Osteoblast (primary cell): ENCODE measurements at regions not wholly inside any gene's neighbourhood (a gene's known extent, or its start where the extent isn't known, plus 50 kb on each side); places are given as distances from the start of the nearest gene placed in this dataset.

Experiments used
- DNase-seq: peaks from one replicate; pipeline ENCODE4 v3.0.0; 2011; ENCODE audit warnings: low spot score, mixed read lengths; ENCODE audit not compliant: insufficient read length; ENCODE audit errors: missing footprints
- H2AFZ ChIP-seq: 2 replicates; pipeline ENCODE4 v1.6.0; 2011; ENCODE audit warnings: mild to moderate bottlenecking, low read length
- H3K27ac ChIP-seq: 2 replicates; pipeline ENCODE4 v1.5.1; 2011; ENCODE audit warnings: mild to moderate bottlenecking, low read depth, low read length, moderate library complexity
- H3K27me3 ChIP-seq: 2 replicates; pipeline ENCODE4 v1.6.0; 2012; ENCODE audit warnings: mild to moderate bottlenecking, control low read depth, inconsistent platforms, low read length, moderate library complexity; ENCODE audit not compliant: insufficient read depth
- H3K36me3 ChIP-seq: 2 replicates; pipeline ENCODE4 v1.5.1; 2011; ENCODE audit warnings: mild to moderate bottlenecking, low read length, control low read depth, moderate library complexity; ENCODE audit not compliant: insufficient read depth
- H3K4me1 ChIP-seq: 2 replicates; pipeline ENCODE4 v1.5.1; 2011; ENCODE audit warnings: mild to moderate bottlenecking, low read length, control low read depth, moderate library complexity; ENCODE audit not compliant: insufficient read depth
- H3K4me2 ChIP-seq: 2 replicates; pipeline ENCODE4 v1.6.0; 2011; ENCODE audit warnings: mild to moderate bottlenecking, low read length; ENCODE audit not compliant: insufficient read depth
- H3K4me3 ChIP-seq: fragments of 200-600 bp; sonication (generic); 3 replicates; pipeline ENCODE4 v1.5.1; 2012; ENCODE audit warnings: mild to moderate bottlenecking, low read length, inconsistent platforms; ENCODE audit not compliant: insufficient read depth
- H3K79me2 ChIP-seq: 2 replicates; pipeline ENCODE4 v1.6.0; 2012; ENCODE audit warnings: mild to moderate bottlenecking, low read length, control low read depth, inconsistent platforms; ENCODE audit not compliant: insufficient read depth
- H3K9me3 ChIP-seq: 2 replicates; pipeline ENCODE4 v1.5.1; 2011; ENCODE audit warnings: low read depth, low read length, control low read depth
- H4K20me1 ChIP-seq: 2 replicates; pipeline ENCODE4 v1.6.0; 2012; ENCODE audit warnings: mild to moderate bottlenecking, low read length, control low read depth; ENCODE audit not compliant: insufficient read depth
- CTCF ChIP-seq: IDR thresholded peaks from 2 replicates; pipeline ENCODE4 v1.5.1; 2011; ENCODE audit warnings: mild to moderate bottlenecking, low read depth, low read length, moderate library complexity; ENCODE audit errors: extremely low read depth

GRCh38 chr3:76349715-76350480 is 564.5 kb upstream of the ZNF717 start:
- Histone ChIP-seq H4K20me1 (no peaks in the 10 kb centered on the region), H3K79me2 (no peaks in the 10 kb centered on the region), H3K9me3 (no peaks in the 10 kb centered on the region), H3K27ac (no peak overlapping the region), H2AFZ (no peak overlapping the region), H3K4me3 (no peak overlapping the region), H3K27me3 (no peaks in the 10 kb centered on the region), H3K4me2 (no peak overlapping the region), H3K4me1 (no peaks in the 10 kb centered on the region), H3K36me3 (no peaks in the 10 kb centered on the region)
- no peak for TF ChIP-seq CTCF
- no peak for DNase-seq

- no peak for TF ChIP-seq CTCF
- Histone ChIP-seq H3K4me1 (no peaks in the 10 kb centered on the region), H3K27ac (no peak overlapping the region), H3K4me2 (no peak overlapping the region), H4K20me1 (no peaks in the 10 kb centered on the region), H3K27me3 (no peaks in the 10 kb centered on the region), H3K9me3 (no peaks in the 10 kb centered on the region), H3K79me2 (no peaks in the 10 kb centered on the region), H2AFZ (no peak overlapping the region), H3K4me3 (no peak overlapping the region), H3K36me3 (no peaks in the 10 kb centered on the region)
- DNase-seq = no peak
Observed at GRCh38 chr3:76352051-76352450, 566.7 kb upstream of the ZNF717 start.

GRCh38 chr3:76352511-76353284 is 567.3 kb upstream of the ZNF717 start:
- H2AFZ ChIP-seq = no peak overlapping the region
- DNase-seq = no peak
- no peaks in the 10 kb centered on the region for H3K27me3 ChIP-seq
- H3K4me2 ChIP-seq = no peak overlapping the region
- no peaks in the 10 kb centered on the region for H3K36me3 ChIP-seq
- no peak overlapping the region for H3K4me3 ChIP-seq
- no peak overlapping the region for H3K27ac ChIP-seq
- no peaks in the 10 kb centered on the region for H3K9me3 ChIP-seq
- no peaks in the 10 kb centered on the region for H3K4me1 ChIP-seq
- no peaks in the 10 kb centered on the region for H4K20me1 ChIP-seq
- no peaks in the 10 kb centered on the region for H3K79me2 ChIP-seq
- TF ChIP-seq CTCF = no peak

GRCh38 chr3:76353683-76354082 is 568.3 kb upstream of the ZNF717 start:
- Histone ChIP-seq H3K36me3 (no peaks in the 10 kb centered on the region), H3K4me3 (no peak overlapping the region), H3K27ac (no peak overlapping the region), H3K4me1 (no peaks in the 10 kb centered on the region), H3K27me3 (no peaks in the 10 kb centered on the region), H3K4me2 (no peak overlapping the region), H2AFZ (no peak overlapping the region), H4K20me1 (no peaks in the 10 kb centered on the region), H3K9me3 (no peaks in the 10 kb centered on the region), H3K79me2 (no peaks in the 10 kb centered on the region)
- DNase-seq = no peak
- no peak for TF ChIP-seq CTCF
